ENCODE measurements at regions not wholly inside any gene's neighbourhood (a gene's known extent, or its start where the extent isn't known, plus 50 kb on each side); places are given as distances from the start of the nearest gene placed in this dataset.

GRCh38 chr2:144088863-144089262, 431.1 kb downstream of the ZEB2 start:
- TF ChIP-seq POLR2A (IDR thresholded peaks at IDR 0.05): no peak
- TF ChIP-seq CTCF (IDR thresholded peaks at IDR 0.05): no peak
